ENCODE measurements at regions not wholly inside any gene's neighbourhood (a gene's known extent, or its start where the extent isn't known, plus 50 kb on each side); places are given as distances from the start of the nearest gene placed in this dataset.

DNA sequence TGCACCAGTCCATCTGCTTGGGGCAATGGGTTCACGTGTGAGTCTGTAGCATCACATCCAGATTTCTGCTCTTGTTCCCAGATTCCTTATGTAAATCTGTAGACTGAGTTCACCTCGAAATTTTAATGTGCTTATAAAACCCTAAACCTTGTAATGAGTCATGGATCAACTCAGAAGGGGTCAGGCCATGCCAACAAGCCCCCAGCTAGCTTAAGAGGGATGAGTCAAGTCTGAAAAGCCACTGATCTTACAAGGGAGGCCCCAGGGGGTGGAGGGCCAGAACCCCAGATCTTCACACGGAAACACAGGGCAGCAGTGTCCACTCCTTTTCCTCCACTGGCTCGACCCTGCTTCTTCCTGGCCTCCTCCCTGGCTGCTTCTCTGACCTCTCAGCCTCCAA lies 399.1 kb upstream of the CDH5 start:
- ChIA-PET RAD21 (ENCODE audit: low non-redundant PET in 1 of 2, low total read pairs in 2 of 2, uncharacterized antibody in 2 of 2, unreplicated experiment in 2 of 2) (no interaction called here), CTCF (interaction anchor here (0.6 kb wide), 1 partner anchor 633 kb away, joined by 5 read pairs; no protein-coding TSS in a partner anchor), POLR2A (no interaction called here)
- Histone ChIP-seq H3K79me2 (ENCODE audit: insufficient read depth, low read length) (no peaks in the 10 kb centered on the region), H3K9me2 (ENCODE audit: insufficient read depth) (no peaks in the 10 kb centered on the region), H3K9ac (ENCODE audit: low read length) (no peak overlapping the region), H3K27ac (ENCODE audit: low read depth, low read length) (no peak overlapping the region), H3K36me3 (ENCODE audit: control insufficient read depth in 1 of 2, insufficient read depth in 2 of 2, low read length in 2 of 2) (no peaks in the 10 kb centered on the region), H3K4me3 (replicated peaks in 1 of 2; ENCODE audit: low read depth in 1 of 2, low read length in 2 of 2) (no peak overlapping the region), H3K4me2 (ENCODE audit: low read length) (no peak overlapping the region), H3K27me3 (ENCODE audit: insufficient read depth, low read length) (no peaks in the 10 kb centered on the region), H3K9me3 (ENCODE audit: control insufficient read depth in 1 of 2, insufficient read depth in 1 of 2, low read depth in 1 of 2, low read length in 2 of 2) (no peaks in the 10 kb centered on the region), H4K20me1 (ENCODE audit: insufficient read depth) (no peaks in the 10 kb centered on the region), H2AFZ (ENCODE audit: low read depth, low read length, poor library complexity, severe bottlenecking) (no peak overlapping the region), H3K4me1 (ENCODE audit: control insufficient read depth in 1 of 2, insufficient read depth in 2 of 2, low read length in 2 of 2) (no peaks in the 10 kb centered on the region)
- intact Hi-C loops (cut with micrococcal nuclease) = no loop called here
- no peak for ATAC-seq
- no TSS peak for BruUV-seq (replicated peaks)
- TF ChIP-seq FOSL1 (IDR thresholded peaks at IDR 0.05; ENCODE audit: low read depth) (no peak), EZH2 (IDR thresholded peaks at IDR 0.05) (no peak), SP1 (IDR thresholded peaks at IDR 0.05; ENCODE audit: low read depth) (no peak), POLR2AphosphoS5 (IDR thresholded peaks at IDR 0.05; ENCODE audit: low read depth, low read length) (no peak), SIN3A (IDR thresholded peaks at IDR 0.05; ENCODE audit: low read depth) (no peak), SRF (IDR thresholded peaks at IDR 0.05; ENCODE audit: low read depth) (no peak), CEBPB (IDR thresholded peaks at IDR 0.05; ENCODE audit: low read depth) (no peak), ELF1 (IDR thresholded peaks at IDR 0.05; ENCODE audit: borderline replicate concordance, low read depth) (no peak), POLR2A (IDR thresholded peaks at IDR 0.05; ENCODE audit: borderline replicate concordance, extremely low read depth, insufficient read depth, insufficient read length) (no peak)
- TF ChIP-seq, protein P1, sequence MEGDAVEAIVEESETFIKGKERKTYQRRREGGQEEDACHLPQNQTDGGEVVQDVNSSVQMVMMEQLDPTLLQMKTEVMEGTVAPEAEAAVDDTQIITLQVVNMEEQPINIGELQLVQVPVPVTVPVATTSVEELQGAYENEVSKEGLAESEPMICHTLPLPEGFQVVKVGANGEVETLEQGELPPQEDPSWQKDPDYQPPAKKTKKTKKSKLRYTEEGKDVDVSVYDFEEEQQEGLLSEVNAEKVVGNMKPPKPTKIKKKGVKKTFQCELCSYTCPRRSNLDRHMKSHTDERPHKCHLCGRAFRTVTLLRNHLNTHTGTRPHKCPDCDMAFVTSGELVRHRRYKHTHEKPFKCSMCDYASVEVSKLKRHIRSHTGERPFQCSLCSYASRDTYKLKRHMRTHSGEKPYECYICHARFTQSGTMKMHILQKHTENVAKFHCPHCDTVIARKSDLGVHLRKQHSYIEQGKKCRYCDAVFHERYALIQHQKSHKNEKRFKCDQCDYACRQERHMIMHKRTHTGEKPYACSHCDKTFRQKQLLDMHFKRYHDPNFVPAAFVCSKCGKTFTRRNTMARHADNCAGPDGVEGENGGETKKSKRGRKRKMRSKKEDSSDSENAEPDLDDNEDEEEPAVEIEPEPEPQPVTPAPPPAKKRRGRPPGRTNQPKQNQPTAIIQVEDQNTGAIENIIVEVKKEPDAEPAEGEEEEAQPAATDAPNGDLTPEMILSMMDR (IDR thresholded peaks at IDR 0.05 in 2 of 3, conservative IDR thresholded peaks at IDR 0.05 in 1 of 3; ENCODE audit: borderline replicate concordance in 1 of 3, insufficient read depth in 1 of 3, low read depth in 2 of 3, low read length in 2 of 3) = no peak
- TF ChIP-seq, protein P2, sequence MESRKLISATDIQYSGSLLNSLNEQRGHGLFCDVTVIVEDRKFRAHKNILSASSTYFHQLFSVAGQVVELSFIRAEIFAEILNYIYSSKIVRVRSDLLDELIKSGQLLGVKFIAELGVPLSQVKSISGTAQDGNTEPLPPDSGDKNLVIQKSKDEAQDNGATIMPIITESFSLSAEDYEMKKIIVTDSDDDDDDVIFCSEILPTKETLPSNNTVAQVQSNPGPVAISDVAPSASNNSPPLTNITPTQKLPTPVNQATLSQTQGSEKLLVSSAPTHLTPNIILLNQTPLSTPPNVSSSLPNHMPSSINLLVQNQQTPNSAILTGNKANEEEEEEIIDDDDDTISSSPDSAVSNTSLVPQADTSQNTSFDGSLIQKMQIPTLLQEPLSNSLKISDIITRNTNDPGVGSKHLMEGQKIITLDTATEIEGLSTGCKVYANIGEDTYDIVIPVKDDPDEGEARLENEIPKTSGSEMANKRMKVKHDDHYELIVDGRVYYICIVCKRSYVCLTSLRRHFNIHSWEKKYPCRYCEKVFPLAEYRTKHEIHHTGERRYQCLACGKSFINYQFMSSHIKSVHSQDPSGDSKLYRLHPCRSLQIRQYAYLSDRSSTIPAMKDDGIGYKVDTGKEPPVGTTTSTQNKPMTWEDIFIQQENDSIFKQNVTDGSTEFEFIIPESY (IDR thresholded peaks at IDR 0.05; ENCODE audit: extremely low read depth, insufficient replicate concordance, low read length) = no peak
- DNase-seq (ENCODE audit: low read depth, low spot score) = no peak
